ENCODE measurements at regions not wholly inside any gene's neighbourhood (a gene's known extent, or its start where the extent isn't known, plus 50 kb on each side); places are given as distances from the start of the nearest gene placed in this dataset.

DNA sequence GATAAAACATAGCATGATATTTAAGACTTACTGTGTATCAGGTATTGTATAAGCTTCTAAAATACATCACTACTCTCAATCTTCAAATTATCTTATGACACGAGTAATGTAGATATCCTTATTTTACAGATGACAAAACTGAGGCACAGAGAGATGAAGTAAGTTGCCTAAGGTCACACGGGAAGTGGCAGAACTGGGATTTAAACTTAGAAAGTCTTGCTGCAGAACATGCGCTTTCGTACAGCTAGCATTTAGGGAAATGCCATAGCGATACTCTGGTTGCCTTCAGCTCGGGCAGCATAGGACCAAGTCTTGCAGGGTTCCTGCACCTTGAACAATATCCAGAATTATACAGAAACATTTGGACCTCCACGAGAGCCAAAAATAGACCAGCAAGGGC, 162.4 kb downstream of the BRMS1L start:
- TF ChIP-seq POLR2A (IDR thresholded peaks at IDR 0.05) (no peak), CTCF (IDR thresholded peaks at IDR 0.05) (no peak)

Measured in heart left ventricle (tissue), 13 donors.